ENCODE measurements at regions not wholly inside any gene's neighbourhood (a gene's known extent, or its start where the extent isn't known, plus 50 kb on each side); places are given as distances from the start of the nearest gene placed in this dataset.
A peak's percentile ranks its signal among the peaks of the same experiment; 100 is the strongest.

- DNase-seq (ENCODE audit: extremely low read depth, low read depth, low spot score) = peak; percentile 83
Observed at GRCh38 chr2:234840336-234840735, 111.5 kb upstream of the SH3BP4 start.

- DNase-seq (ENCODE audit: extremely low read depth, low read depth, low spot score) = no peak
Observed at GRCh38 chr2:234839285-234839684, 112.5 kb upstream of the SH3BP4 start.

GRCh38 chr2:234836271-234836670, 115.5 kb upstream of the SH3BP4 start:
- no peak for DNase-seq (ENCODE audit: extremely low read depth, low read depth, low spot score)

- DNase-seq (ENCODE audit: extremely low read depth, low read depth, low spot score) = no peak
Observed at GRCh38 chr2:234835738-234836137, 116.1 kb upstream of the SH3BP4 start.

- no peak for DNase-seq (ENCODE audit: extremely low read depth, low read depth, low spot score)
Observed at GRCh38 chr2:234834228-234834923, 117.4 kb upstream of the SH3BP4 start.

GRCh38 chr2:234830853-234831252, 121.0 kb upstream of the SH3BP4 start:
- no peak for DNase-seq (ENCODE audit: extremely low read depth, low read depth, low spot score)

- no peak for DNase-seq (ENCODE audit: extremely low read depth, low read depth, low spot score)
Observed at GRCh38 chr2:234829074-234829455, 122.8 kb upstream of the SH3BP4 start.

GRCh38 chr2:234828382-234829073, 123.3 kb upstream of the SH3BP4 start:
- DNase-seq (ENCODE audit: extremely low read depth, low read depth, low spot score) = no peak

GRCh38 chr2:234827096-234827860, 124.5 kb upstream of the SH3BP4 start:
- no peak for DNase-seq (ENCODE audit: extremely low read depth, low read depth, low spot score)

GRCh38 chr2:234826681-234827080, 125.1 kb upstream of the SH3BP4 start:
- no peak for DNase-seq (ENCODE audit: extremely low read depth, low read depth, low spot score)

GRCh38 chr2:234825616-234826015, 126.2 kb upstream of the SH3BP4 start:
- DNase-seq (ENCODE audit: extremely low read depth, low read depth, low spot score) = no peak

GRCh38 chr2:234823877-234824376, 127.9 kb upstream of the SH3BP4 start:
- peak; percentile 85 for DNase-seq (ENCODE audit: extremely low read depth, low read depth, low spot score)

GRCh38 chr2:234823196-234823876, 128.5 kb upstream of the SH3BP4 start:
- no peak for DNase-seq (ENCODE audit: extremely low read depth, low read depth, low spot score)

GRCh38 chr2:234821946-234822475, 129.8 kb upstream of the SH3BP4 start:
- no peak for DNase-seq (ENCODE audit: extremely low read depth, low read depth, low spot score)

GRCh38 chr2:234818937-234819336, 132.9 kb upstream of the SH3BP4 start:
- DNase-seq (ENCODE audit: extremely low read depth, low read depth, low spot score) = no peak

- DNase-seq (ENCODE audit: extremely low read depth, low read depth, low spot score) = no peak
Observed at GRCh38 chr2:234816491-234816890, 135.3 kb upstream of the SH3BP4 start.

- DNase-seq (ENCODE audit: extremely low read depth, low read depth, low spot score) = no peak
Observed at GRCh38 chr2:234816056-234816455, 135.8 kb upstream of the SH3BP4 start.

- DNase-seq (ENCODE audit: extremely low read depth, low read depth, low spot score) = no peak
Observed at GRCh38 chr2:234814374-234814773, 137.4 kb upstream of the SH3BP4 start.

- DNase-seq (ENCODE audit: extremely low read depth, low read depth, low spot score) = no peak
Observed at GRCh38 chr2:234812851-234813250, 139.0 kb upstream of the SH3BP4 start.

GRCh38 chr2:234808907-234809306, 142.9 kb upstream of the SH3BP4 start:
- DNase-seq (ENCODE audit: extremely low read depth, low read depth, low spot score) = no peak

- DNase-seq (ENCODE audit: extremely low read depth, low read depth, low spot score) = no peak
Observed at GRCh38 chr2:234806818-234807217, 145.0 kb upstream of the SH3BP4 start.

All from glomerular endothelial cell (primary cell).